ENCODE measurements at regions not wholly inside any gene's neighbourhood (a gene's known extent, or its start where the extent isn't known, plus 50 kb on each side); places are given as distances from the start of the nearest gene placed in this dataset.

GRCh38 chr2:236636714-236637470 is 67.3 kb downstream of the ACKR3 start:
- TF ChIP-seq CTCF (IDR thresholded peaks at IDR 0.05; ENCODE audit: poor library complexity) (no peak), EZH2 (IDR thresholded peaks at IDR 0.05; ENCODE audit: borderline replicate concordance) (no peak), EZH2phosphoT487 (IDR thresholded peaks at IDR 0.05; ENCODE audit: low read depth, severe bottlenecking, unreplicated experiment) (no peak)
